HEK293T (cell line): ENCODE measurements at regions not wholly inside any gene's neighbourhood (a gene's known extent, or its start where the extent isn't known, plus 50 kb on each side); places are given as distances from the start of the nearest gene placed in this dataset.

Source experiments
- ARNT ChIP-seq: fragments of 450-650 bp; IDR thresholded peaks from 2 replicates; pipeline ENCODE4 v1.6.1; 2017; ENCODE audit warnings: mild to moderate bottlenecking
- BHLHE40 ChIP-seq: fragments of 450-650 bp; IDR thresholded peaks from 2 replicates; pipeline ENCODE4 v1.6.1; 2016; ENCODE audit warnings: mild to moderate bottlenecking, moderate library complexity, borderline replicate concordance
- ELF4 ChIP-seq: fragments of 450-650 bp; IDR thresholded peaks from 2 replicates; pipeline ENCODE4 v1.6.1; 2017; ENCODE audit warnings: antibody characterized with exemption
- FOXA1 ChIP-seq: fragments of 450-650 bp; IDR thresholded peaks from 2 replicates; pipeline ENCODE4 v1.6.1; 2016; ENCODE audit warnings: mild to moderate bottlenecking
- FOXK2 ChIP-seq: fragments of 450-650 bp; IDR thresholded peaks from 2 replicates; pipeline ENCODE4 v1.6.1; 2016; ENCODE audit warnings: mild to moderate bottlenecking
- FOXM1 ChIP-seq: fragments of 450-650 bp; IDR thresholded peaks from 2 replicates; pipeline ENCODE4 v1.6.1; 2017; ENCODE audit warnings: mild to moderate bottlenecking, borderline replicate concordance
- L3MBTL2 ChIP-seq: fragments of 450-650 bp; conservative IDR thresholded peaks from 2 replicates; pipeline ENCODE4 v1.6.1; 2016; ENCODE audit warnings: mild to moderate bottlenecking
- LEF1 ChIP-seq: fragments of 450-650 bp; IDR thresholded peaks from 2 replicates; pipeline ENCODE4 v1.6.1; 2017; ENCODE audit warnings: mild to moderate bottlenecking, borderline replicate concordance
- NFRKB ChIP-seq: fragments of 450-650 bp; IDR thresholded peaks from 2 replicates; pipeline ENCODE4 v1.6.1; 2016; ENCODE audit warnings: mild to moderate bottlenecking, moderate library complexity
- SP1 ChIP-seq: fragments of 450-650 bp; IDR thresholded peaks from 2 replicates; pipeline ENCODE4 v1.6.1; 2017
- SUZ12 ChIP-seq: fragments of 450-650 bp; IDR thresholded peaks from 2 replicates; pipeline ENCODE4 v1.6.1; 2016; ENCODE audit warnings: mild to moderate bottlenecking
- TARDBP ChIP-seq: fragments of 450-650 bp; IDR thresholded peaks from 2 replicates; pipeline ENCODE4 v1.6.1; 2016
- ZNF384 ChIP-seq: fragments of 450-650 bp; IDR thresholded peaks from 2 replicates; pipeline ENCODE4 v1.6.1; 2016
- TF ChIP-seq, protein P1 (sequence below): fragments of 450-650 bp; IDR thresholded peaks from 2 replicates; pipeline ENCODE4 v1.6.1; 2016

DNA sequence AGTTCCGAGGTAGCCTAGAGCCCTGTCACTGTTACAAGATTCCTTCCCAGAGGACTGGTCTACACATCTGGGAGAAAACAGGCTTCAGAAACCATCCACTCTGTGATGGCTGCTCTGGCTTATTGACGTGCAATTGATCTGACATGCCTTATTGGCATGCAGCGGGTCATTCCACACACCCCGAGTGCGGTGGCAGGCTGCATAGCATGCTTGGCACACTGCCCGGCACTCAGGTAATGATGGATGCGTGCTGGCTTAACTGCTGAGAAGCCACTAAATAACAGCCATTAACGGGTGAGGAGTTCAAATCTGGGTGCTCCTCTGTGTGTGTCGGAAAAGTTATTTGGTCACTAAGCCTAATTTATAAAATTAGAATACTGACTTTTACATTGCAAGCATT is 67.9 kb upstream of the CDH4 start:
- TF ChIP-seq FOXA1, result no peak
- TF ChIP-seq SP1, result no peak
- TF ChIP-seq ARNT, result no peak
- no peak for TF ChIP-seq SUZ12
- no peak for TF ChIP-seq BHLHE40
- TF ChIP-seq, protein P1, sequence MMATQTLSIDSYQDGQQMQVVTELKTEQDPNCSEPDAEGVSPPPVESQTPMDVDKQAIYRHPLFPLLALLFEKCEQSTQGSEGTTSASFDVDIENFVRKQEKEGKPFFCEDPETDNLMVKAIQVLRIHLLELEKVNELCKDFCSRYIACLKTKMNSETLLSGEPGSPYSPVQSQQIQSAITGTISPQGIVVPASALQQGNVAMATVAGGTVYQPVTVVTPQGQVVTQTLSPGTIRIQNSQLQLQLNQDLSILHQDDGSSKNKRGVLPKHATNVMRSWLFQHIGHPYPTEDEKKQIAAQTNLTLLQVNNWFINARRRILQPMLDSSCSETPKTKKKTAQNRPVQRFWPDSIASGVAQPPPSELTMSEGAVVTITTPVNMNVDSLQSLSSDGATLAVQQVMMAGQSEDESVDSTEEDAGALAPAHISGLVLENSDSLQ, result no peak
- no peak for TF ChIP-seq NFRKB
- TF ChIP-seq TARDBP, result no peak
- no peak for TF ChIP-seq L3MBTL2
- no peak for TF ChIP-seq FOXM1
- TF ChIP-seq ZNF384, result no peak
- no peak for TF ChIP-seq FOXK2
- TF ChIP-seq LEF1, result no peak
- no peak for TF ChIP-seq ELF4
